Gastrocnemius medialis (tissue), 4 donors: ENCODE measurements at regions not wholly inside any gene's neighbourhood (a gene's known extent, or its start where the extent isn't known, plus 50 kb on each side); places are given as distances from the start of the nearest gene placed in this dataset.
"Not testable (repeated sequence)": the region's sequence is repeated elsewhere in the genome, so short reads cannot be mapped to it uniquely, and the experiment has no call there.

Experiments used
- ATAC-seq, 2 donors: fragments of 150-250 bp; one replicate each; pipeline ENCODE4 v1.9.1; 2016
- DNase-seq, 2 donors: peaks; one replicate each; pipeline ENCODE4 v3.0.0-alpha.2; 2019
- H3K27ac ChIP-seq, 4 donors: fragments of 200-600 bp; sonication (generic); 1 replicate in 1 of 4; 2 replicates in 3 of 4; pipeline ENCODE4 v1.5.1; 2016 to 2018; ENCODE audit warnings: mild to moderate bottlenecking in 2 of 4, moderate library complexity in 1 of 4
- H3K27me3 ChIP-seq, 3 donors: fragments of 200-600 bp; sonication (generic) in 2 of 3; 1 replicate in 1 of 3; 2 replicates in 2 of 3; pipeline versions ENCODE4 v1.5.1 to v1.6.0; 2016 to 2019; ENCODE audit warnings: mild to moderate bottlenecking in 1 of 3, moderate library complexity in 1 of 3
- H3K36me3 ChIP-seq, 2 donors: fragments of 200-600 bp; sonication (generic) in 1 of 2; one replicate each; pipeline ENCODE4 v1.5.1; 2017 to 2018
- H3K4me1 ChIP-seq, 2 donors: fragments of 200-600 bp; sonication (generic) in 1 of 2; one replicate each; pipeline ENCODE4 v1.5.1; 2016 to 2017; ENCODE audit warnings: mild to moderate bottlenecking in 2 of 2
- H3K4me3 ChIP-seq, 4 donors: fragments of 200-600 bp; sonication (generic) in 3 of 4; 1 replicate in 1 of 4; 2 replicates in 3 of 4; pipeline ENCODE4 v1.5.1; 2016 to 2019; ENCODE audit warnings: mild to moderate bottlenecking in 2 of 4
- H3K9me3 ChIP-seq, 3 donors: fragments of 200-600 bp; sonication (generic) in 2 of 3; 1 replicate in 1 of 3; 2 replicates in 2 of 3; pipeline ENCODE4 v1.5.1; 2016 to 2019
- in situ Hi-C, 4 donors: fragments of 200-750 bp; cut with MboI; loops; one replicate each; pipeline versions ENCODE4 v1.15.0 to v1.8.0; 2017; ENCODE audit warnings: low sequenced_read_pairs in 4 of 4
- intact Hi-C: fragments of 100-400 bp; cut with DNase I; formaldehyde crosslinking; loops from one replicate; pipeline ENCODE4 v1.15.1; 2023; ENCODE audit warnings: low total_unique reads

DNA sequence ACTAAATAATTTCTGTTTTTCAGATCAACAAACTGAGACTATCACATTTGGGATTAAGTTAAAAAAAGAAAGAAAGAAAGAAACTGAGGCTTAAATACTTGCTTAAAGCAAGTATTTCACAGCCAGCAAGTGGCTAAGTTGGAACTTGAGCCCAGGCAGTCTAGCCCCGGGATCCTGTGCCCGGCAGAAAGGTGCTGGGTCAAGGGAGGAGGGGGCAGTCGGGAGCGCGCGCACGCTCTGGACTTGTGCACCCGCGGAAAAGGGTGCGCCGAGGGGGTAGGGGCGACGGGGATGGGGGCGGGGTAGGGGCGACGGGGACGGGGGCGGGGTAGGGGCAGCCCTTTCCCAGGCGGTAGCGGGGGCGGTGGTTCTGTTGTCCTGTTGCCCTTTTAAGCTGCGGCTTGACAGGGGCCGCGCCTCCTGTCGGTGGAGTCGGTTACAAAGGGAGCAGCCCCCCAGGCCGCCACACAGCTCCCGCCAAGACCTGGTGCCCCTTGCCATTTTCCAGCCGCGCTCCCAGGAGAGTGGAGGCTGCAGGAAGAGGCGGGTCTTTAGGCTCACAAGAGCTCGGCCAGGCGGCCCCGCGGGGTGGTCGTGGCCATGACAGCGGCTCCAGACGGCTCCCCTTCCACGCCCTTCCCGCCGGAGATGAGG lies 60.6 kb downstream of the GOLGA8T start:
- H3K4me1 ChIP-seq, H3K27me3 ChIP-seq, ATAC-seq, intact Hi-C loops, in situ Hi-C loops, H3K9me3 ChIP-seq, H3K27ac ChIP-seq, DNase-seq, H3K36me3 ChIP-seq: not testable (repeated sequence)
- peak overlapping the region in 3 of 4 donors; percentile 31 to 43 (median 31) for H3K4me3 ChIP-seq

DNA sequence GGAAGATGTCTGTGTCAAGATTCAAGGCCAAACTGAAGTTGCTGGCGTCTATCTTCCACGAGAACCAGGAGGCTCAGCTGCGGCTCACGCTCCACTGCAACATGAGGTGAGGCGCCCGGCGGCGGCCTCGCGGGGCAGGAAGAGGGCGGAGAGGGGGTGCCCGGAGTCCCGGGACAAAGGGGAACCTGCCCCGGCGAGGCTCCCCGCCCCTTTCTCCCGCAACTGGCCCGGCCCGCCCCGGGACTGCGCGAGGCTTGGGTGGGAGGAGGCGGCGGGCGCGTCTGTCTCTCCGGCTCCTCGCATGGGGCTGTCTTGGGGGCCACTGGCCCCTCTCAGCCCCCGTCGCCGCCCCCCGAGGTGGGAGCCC lies 61.1 kb downstream of the GOLGA8T start:
- H3K27ac ChIP-seq, H3K9me3 ChIP-seq, DNase-seq, H3K36me3 ChIP-seq, in situ Hi-C loops, H3K4me1 ChIP-seq, intact Hi-C loops, H3K27me3 ChIP-seq, ATAC-seq: not testable (repeated sequence)
- peak overlapping the region in 3 of 4 donors; percentile 31 to 43 (median 31) for H3K4me3 ChIP-seq

DNA sequence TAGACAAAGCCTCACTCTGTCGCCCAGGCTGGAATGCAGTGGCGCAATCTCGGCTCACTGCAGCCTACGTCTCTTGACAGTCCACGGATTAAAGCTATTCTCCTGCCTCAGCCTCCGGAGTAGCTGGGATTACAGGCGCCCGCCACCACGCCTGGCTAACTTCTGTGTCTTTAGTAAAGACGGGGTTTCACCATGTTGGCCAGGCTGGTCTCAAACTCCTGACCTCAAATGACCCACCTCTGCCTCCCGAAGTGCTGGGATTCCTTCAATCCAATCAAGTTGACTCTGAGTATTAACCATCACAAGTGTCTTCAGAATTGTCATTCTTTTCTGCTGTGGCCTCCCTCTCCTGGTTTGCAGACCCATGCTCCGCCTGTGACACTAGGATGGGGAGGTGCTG lies 61.9 kb downstream of the GOLGA8T start:
- H3K27me3 ChIP-seq, ATAC-seq, DNase-seq, H3K4me3 ChIP-seq, H3K27ac ChIP-seq, H3K36me3 ChIP-seq, H3K4me1 ChIP-seq, intact Hi-C loops, H3K9me3 ChIP-seq, in situ Hi-C loops: not testable (repeated sequence)

DNA sequence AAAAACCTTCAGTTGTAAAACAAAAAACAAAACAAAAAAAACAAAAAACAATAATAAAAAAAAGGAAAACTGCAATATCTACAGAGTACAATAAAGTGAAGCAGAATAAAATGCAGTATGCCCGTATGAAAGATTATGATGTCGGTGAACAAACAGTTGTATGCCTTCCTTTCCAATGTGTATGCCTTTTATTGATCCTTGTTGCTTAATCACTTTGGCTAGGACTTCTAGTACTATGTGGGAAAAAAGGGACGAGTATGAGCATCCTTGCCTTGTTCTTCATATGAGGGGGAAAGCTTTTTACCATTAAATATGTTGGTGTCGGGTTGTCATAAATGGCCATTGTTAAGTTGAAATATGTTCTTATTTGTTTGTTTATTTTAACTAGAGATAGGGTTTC lies 66.7 kb downstream of the GOLGA8T start:
- intact Hi-C loops, ATAC-seq, in situ Hi-C loops: not testable (repeated sequence)

DNA sequence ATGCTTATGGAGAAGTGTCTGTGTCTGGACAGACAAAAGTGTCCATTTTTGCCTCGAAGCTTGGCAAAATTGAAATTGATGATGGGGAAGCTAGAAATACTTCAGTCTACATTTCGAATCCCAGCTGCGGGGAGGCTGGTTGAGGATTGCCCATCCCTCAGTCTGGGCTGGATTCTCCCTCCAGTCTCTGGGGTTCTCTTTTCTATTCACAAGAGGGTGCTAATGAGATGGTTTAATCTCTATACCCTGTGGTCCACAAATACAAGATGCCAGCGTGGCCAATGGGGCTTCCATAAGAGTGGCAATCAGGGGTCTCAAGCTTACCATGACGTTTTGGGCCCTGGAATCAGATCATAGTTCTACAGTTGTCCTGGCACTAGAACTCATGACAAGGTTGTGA lies 78.9 kb downstream of the GOLGA8T start:
- in situ Hi-C loops, intact Hi-C loops: not testable (repeated sequence)

More for the DNA sequence above, 66.7 kb downstream of the GOLGA8T start:
- not testable (repeated sequence) for H3K36me3 ChIP-seq, H3K4me3 ChIP-seq, H3K27ac ChIP-seq, H3K27me3 ChIP-seq, H3K9me3 ChIP-seq, H3K4me1 ChIP-seq, DNase-seq

DNA sequence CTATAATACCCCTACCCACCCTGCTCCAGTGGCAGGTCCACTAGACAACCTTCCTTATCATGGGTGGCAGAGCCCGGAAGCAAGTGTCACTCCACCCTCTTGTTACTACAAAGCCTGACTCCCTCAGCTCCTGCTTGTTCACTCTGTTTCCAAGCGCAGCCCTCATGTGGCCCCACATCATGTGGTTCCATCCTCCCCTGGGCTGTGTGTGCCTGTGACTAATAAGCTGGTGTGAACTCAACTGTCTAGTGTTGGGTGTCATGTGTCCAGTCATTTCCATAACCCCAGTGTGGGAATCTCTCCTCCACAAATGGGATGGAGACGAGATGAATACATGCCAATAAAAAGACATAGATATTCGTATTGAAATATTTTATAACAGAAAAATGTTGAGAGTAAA lies 87.0 kb downstream of the GOLGA8T start:
- in situ Hi-C loops, H3K4me3 ChIP-seq, H3K9me3 ChIP-seq, DNase-seq, H3K27me3 ChIP-seq, H3K4me1 ChIP-seq, H3K36me3 ChIP-seq, H3K27ac ChIP-seq, ATAC-seq, intact Hi-C loops: not testable (repeated sequence)

More for the DNA sequence above, 78.9 kb downstream of the GOLGA8T start:
- not testable (repeated sequence) for H3K36me3 ChIP-seq, H3K27ac ChIP-seq, H3K9me3 ChIP-seq, H3K4me1 ChIP-seq, H3K4me3 ChIP-seq, DNase-seq, ATAC-seq, H3K27me3 ChIP-seq

DNA sequence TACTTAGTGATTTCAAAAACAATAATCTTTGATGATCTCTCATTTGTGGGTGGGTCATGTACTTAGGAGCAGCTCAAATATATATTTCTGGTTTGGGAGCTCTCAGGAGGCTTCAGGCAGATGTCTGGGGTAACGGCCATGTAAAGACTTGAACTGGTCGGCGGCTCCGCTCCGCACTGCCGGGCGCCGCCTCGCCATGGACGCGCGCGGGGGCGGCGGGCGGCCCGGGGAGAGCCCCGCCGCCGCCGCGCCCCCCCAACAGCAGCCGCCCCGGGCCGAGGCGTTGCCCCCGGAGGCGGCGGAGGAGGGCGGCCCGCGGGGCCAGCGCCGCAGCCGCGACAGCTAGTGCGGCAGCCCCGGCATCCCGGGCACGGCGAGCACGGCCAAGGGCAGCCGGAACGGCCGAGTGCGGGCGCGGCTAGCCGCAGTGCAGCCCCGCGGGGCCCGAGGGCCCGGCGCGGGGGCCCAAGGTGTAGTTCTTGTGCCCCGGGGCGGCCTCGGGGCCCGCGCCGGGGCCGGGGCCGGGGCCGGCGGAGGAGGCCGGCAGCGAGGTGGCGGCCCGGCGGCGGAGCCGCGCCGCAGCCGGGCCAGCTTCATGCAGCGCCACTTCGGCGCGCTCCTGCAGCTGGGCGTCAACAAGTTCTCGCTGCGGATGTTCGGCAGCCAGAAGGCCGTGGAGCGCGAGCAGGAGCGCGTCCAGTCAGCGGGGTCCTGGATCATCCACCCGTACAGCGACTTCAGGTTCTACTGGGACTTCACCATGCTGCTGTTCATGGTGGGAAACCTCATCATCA lies 88.1 kb downstream of the GOLGA8T start:
- ATAC-seq, H3K27ac ChIP-seq, H3K4me3 ChIP-seq, DNase-seq, H3K4me1 ChIP-seq, H3K36me3 ChIP-seq, in situ Hi-C loops, intact Hi-C loops, H3K9me3 ChIP-seq, H3K27me3 ChIP-seq: not testable (repeated sequence)

DNA sequence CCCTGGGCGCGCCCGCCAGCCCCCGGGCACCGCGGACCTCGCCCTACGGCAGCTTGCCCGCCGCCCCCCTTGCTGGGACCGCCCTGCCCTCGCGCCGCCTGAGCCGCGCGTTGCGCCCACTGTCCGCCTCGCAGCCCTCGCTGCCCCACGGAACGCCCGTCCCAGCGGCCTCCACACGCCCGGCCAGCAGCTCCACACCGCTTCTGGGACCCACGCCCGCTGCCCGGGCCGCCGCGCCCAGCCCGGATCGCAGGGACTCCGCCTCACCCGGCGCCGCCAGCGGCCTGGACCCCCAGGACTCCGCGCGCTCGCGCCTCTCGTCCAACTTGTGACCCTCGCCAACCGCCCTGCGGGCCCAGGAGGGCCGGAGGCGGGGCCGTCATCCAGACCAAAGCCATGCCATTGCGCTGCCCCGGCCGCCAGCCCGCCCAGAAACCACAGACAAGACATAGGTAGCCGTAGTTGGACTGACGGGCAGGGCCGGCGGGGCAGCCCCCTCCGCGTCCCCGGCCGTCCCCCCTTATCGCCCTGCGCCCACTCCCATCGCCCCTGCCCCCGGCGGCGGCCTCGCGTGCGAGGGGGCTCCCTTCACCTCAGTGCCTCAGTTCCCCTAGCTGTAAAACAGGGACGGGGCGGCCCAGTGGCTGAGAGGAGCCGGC lies 90.5 kb downstream of the GOLGA8T start:
- H3K36me3 ChIP-seq, intact Hi-C loops, H3K4me1 ChIP-seq, ATAC-seq, H3K9me3 ChIP-seq, H3K4me3 ChIP-seq, DNase-seq, in situ Hi-C loops, H3K27me3 ChIP-seq, H3K27ac ChIP-seq: not testable (repeated sequence)

DNA sequence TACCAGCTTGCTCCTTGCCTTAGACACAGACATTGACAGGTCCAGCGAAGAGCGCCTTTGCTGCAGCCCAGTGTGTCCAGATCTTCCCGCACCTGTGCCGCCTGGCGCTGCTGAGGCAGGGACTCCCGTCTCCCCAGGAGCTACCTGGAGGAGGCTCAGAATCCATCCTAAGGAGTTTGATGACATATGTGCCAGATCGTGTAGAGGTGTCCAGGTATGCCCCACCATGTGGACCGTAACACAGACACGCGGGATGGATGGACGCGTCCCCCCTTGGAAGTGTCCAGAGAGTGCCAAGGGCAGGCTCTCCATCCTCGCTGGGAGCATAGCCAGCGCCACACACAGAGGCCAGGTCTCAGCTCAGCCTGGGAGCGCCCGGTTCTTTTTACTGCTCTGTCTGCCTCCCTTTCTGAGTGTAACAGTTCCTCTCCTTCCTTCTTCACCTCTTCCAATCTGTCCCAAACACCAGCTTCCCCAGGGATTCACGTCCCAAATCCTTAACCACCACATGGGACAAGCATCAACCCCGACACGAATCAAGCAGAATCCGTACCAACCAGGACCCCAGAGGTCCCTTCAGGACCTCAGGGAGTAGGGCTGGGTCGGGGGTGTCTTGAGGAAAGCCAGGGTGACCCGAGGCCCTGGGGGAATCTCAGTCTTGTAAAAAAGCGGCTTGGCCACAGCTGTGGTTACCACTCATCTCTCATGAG lies 126.7 kb downstream of the GOLGA8T start:
- H3K27me3 ChIP-seq, H3K36me3 ChIP-seq, H3K4me3 ChIP-seq, H3K9me3 ChIP-seq, DNase-seq, intact Hi-C loops, in situ Hi-C loops, H3K4me1 ChIP-seq, ATAC-seq, H3K27ac ChIP-seq: not testable (repeated sequence)

DNA sequence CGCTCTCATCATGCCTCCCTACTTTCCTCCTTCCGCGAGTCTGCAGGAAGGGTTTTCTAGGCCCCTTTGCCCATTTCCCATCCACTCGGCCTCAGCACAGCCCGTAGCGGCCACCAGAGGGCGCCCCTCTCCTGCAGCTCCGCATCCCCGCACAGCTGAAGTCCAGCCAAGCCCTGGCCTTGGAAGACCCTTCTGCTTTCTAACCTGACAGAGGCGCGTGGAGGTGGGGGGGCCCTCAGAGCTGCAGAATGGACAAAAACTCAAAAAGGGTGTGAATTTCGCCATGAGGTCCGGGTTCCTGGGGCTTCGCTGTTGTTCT lies 127.2 kb downstream of the GOLGA8T start:
- intact Hi-C loops, in situ Hi-C loops, H3K27ac ChIP-seq, H3K4me1 ChIP-seq, H3K4me3 ChIP-seq, DNase-seq, H3K9me3 ChIP-seq, H3K27me3 ChIP-seq, H3K36me3 ChIP-seq: not testable (repeated sequence)
- peak in 1 of 2 donors; percentile 36 for ATAC-seq

DNA sequence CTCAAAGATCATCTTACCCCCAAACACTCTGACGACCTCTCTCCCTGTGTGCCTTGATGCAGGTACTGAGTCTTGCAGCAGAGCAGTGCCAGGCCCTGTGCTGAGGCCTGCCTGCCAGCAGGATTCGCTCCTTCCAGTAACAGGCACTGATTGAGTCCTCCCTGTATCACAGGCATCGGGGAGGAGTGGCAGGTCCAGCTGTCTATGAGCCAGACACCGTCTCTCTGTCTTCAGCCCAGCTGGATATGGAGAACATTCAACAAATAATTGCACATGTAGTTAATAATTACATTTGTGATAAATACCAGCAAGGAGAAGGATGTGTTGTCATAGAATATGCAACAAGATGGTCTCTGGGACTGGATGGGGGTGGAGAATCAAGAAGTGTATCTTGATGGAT lies 129.1 kb downstream of the GOLGA8T start:
- ATAC-seq, intact Hi-C loops, H3K4me1 ChIP-seq, H3K4me3 ChIP-seq, H3K36me3 ChIP-seq, H3K27me3 ChIP-seq, DNase-seq, H3K9me3 ChIP-seq, in situ Hi-C loops, H3K27ac ChIP-seq: not testable (repeated sequence)
